Smooth muscle cell (in vitro differentiated cells): ENCODE measurements at regions not wholly inside any gene's neighbourhood (a gene's known extent, or its start where the extent isn't known, plus 50 kb on each side); places are given as distances from the start of the nearest gene placed in this dataset.
A peak's percentile ranks its signal among the peaks of the same experiment; 100 is the strongest.

ENCODE experiments used
- DNase-seq: peaks from one replicate; lab custom pipeline; 2025; ENCODE audit not compliant: unreplicated experiment; lab: John Stamatoyannopoulos, UW
- H2AFZ ChIP-seq: fragments of 200-600 bp; sonication (generic); 2 replicates; pipeline ENCODE4 v1.6.0; 2016; ENCODE audit warnings: antibody characterized with exemption, low read depth, mild to moderate bottlenecking
- H3F3A ChIP-seq: fragments of 200-600 bp; sonication (generic); 2 replicates; pipeline ENCODE4 v1.6.0; 2017; ENCODE audit warnings: antibody characterized with exemption, low read depth
- H3K27ac ChIP-seq: fragments of 200-600 bp; sonication (generic); 2 replicates; pipeline ENCODE4 v1.5.1; 2016; ENCODE audit warnings: low read depth, mild to moderate bottlenecking
- H3K27me3 ChIP-seq: fragments of 200-600 bp; sonication (generic); 2 replicates; pipeline ENCODE4 v1.6.1; 2016; ENCODE audit warnings: low read depth, mild to moderate bottlenecking
- H3K36me3 ChIP-seq: fragments of 200-600 bp; sonication (generic); 2 replicates; pipeline ENCODE4 v1.5.1; 2016; ENCODE audit warnings: low read depth
- H3K4me1 ChIP-seq: fragments of 200-600 bp; sonication (generic); 2 replicates; pipeline ENCODE4 v1.5.1; 2016; ENCODE audit warnings: low read depth
- H3K4me2 ChIP-seq: fragments of 200-600 bp; sonication (generic); 2 replicates; pipeline ENCODE4 v1.6.0; 2016; ENCODE audit warnings: mild to moderate bottlenecking
- H3K4me3 ChIP-seq: fragments of 200-600 bp; sonication (generic); 2 replicates; pipeline ENCODE4 v1.5.1; 2016; ENCODE audit warnings: mild to moderate bottlenecking
- H3K79me2 ChIP-seq: fragments of 200-600 bp; sonication (generic); 2 replicates; pipeline ENCODE4 v1.6.0; 2016; ENCODE audit warnings: low read depth, mild to moderate bottlenecking
- H3K9ac ChIP-seq: fragments of 200-600 bp; sonication (generic); 2 replicates; pipeline ENCODE4 v1.6.0; 2016; ENCODE audit warnings: low read depth
- H3K9me3 ChIP-seq: fragments of 200-600 bp; sonication (generic); replicated peaks from 2 replicates; pipeline ENCODE4 v1.5.1; 2016; ENCODE audit warnings: low read depth
- H4K20me1 ChIP-seq: fragments of 200-600 bp; sonication (generic); 2 replicates; pipeline ENCODE4 v1.6.0; 2016; ENCODE audit warnings: low read depth
- CTCF ChIP-seq: fragments of 200-600 bp; sonication (generic); IDR thresholded peaks from 2 replicates; pipeline ENCODE4 v1.5.1; 2017; ENCODE audit warnings: borderline replicate concordance, mild to moderate bottlenecking, antibody characterized with exemption; ENCODE audit not compliant: insufficient read depth, poor library complexity, severe bottlenecking
- WGBS: methylation state at CpG from one replicate; pipeline ENCODE4 v1.1.7; 2016; ENCODE audit warnings: low lambda C conversion rate; 5-methylcytosine and 5-hydroxymethylcytosine counted together

- H3K27me3 ChIP-seq: no peaks in the 10 kb centered on the region
- no peak for TF ChIP-seq CTCF
- no peaks in the 10 kb centered on the region for H3K36me3 ChIP-seq
- no peak overlapping the region for H2AFZ ChIP-seq
- peaks cover 20% of the 10 kb centered on the region for H3K4me1 ChIP-seq
- 96% methylated on average over 3 of the region's 3 CpGs for WGBS
- no peaks in the 10 kb centered on the region for H3K79me2 ChIP-seq
- no peak for DNase-seq
- H4K20me1 ChIP-seq: no peaks in the 10 kb centered on the region
- H3K9me3 ChIP-seq: no peaks in the 10 kb centered on the region
- peaks cover 3% of the 10 kb centered on the region for H3F3A ChIP-seq
- no peak overlapping the region for H3K4me2 ChIP-seq
- no peak overlapping the region for H3K27ac ChIP-seq
- H3K4me3 ChIP-seq: no peak overlapping the region
- no peak overlapping the region for H3K9ac ChIP-seq
Observed at GRCh38 chr6:133767357-133767970, 121.4 kb upstream of the TCF21 start.

- Histone ChIP-seq H3F3A (peaks cover 5% of the 10 kb centered on the region), H3K9ac (no peak overlapping the region), H2AFZ (no peak overlapping the region), H3K27ac (peak overlapping the region; percentile 31), H3K4me1 (peaks cover 20% of the 10 kb centered on the region), H3K36me3 (no peaks in the 10 kb centered on the region), H3K9me3 (no peaks in the 10 kb centered on the region), H3K4me3 (no peak overlapping the region), H4K20me1 (no peaks in the 10 kb centered on the region), H3K4me2 (peak overlapping the region; percentile 45), H3K27me3 (no peaks in the 10 kb centered on the region), H3K79me2 (no peaks in the 10 kb centered on the region)
- 11% methylated on average over 5 of the region's 5 CpGs for WGBS
- peak; percentile 2 for DNase-seq
- no peak for TF ChIP-seq CTCF
Observed at GRCh38 chr6:133768656-133769295, 120.1 kb upstream of the TCF21 start.

- no peak overlapping the region for H2AFZ ChIP-seq
- peak overlapping the region; percentile 45 for H3K4me2 ChIP-seq
- H3F3A ChIP-seq: peaks cover 10% of the 10 kb centered on the region
- 8% methylated on average over 1 of the region's 1 CpG for WGBS
- H3K27ac ChIP-seq: peak overlapping the region; percentile 31
- H3K9ac ChIP-seq: no peak overlapping the region
- H3K9me3 ChIP-seq: no peaks in the 10 kb centered on the region
- H3K4me3 ChIP-seq: no peak overlapping the region
- TF ChIP-seq CTCF: no peak
- H3K79me2 ChIP-seq: no peaks in the 10 kb centered on the region
- H3K27me3 ChIP-seq: no peaks in the 10 kb centered on the region
- H3K4me1 ChIP-seq: peaks cover 16% of the 10 kb centered on the region
- H4K20me1 ChIP-seq: no peaks in the 10 kb centered on the region
- DNase-seq: no peak
- H3K36me3 ChIP-seq: no peaks in the 10 kb centered on the region
Observed at GRCh38 chr6:133769463-133769862, 119.5 kb upstream of the TCF21 start.

GRCh38 chr6:133772567-133772966 is 116.3 kb upstream of the TCF21 start:
- H3K79me2 ChIP-seq: no peaks in the 10 kb centered on the region
- peaks cover 8% of the 10 kb centered on the region for H3K4me1 ChIP-seq
- TF ChIP-seq CTCF: no peak
- H3F3A ChIP-seq: peaks cover 10% of the 10 kb centered on the region
- H3K9me3 ChIP-seq: no peaks in the 10 kb centered on the region
- H3K27me3 ChIP-seq: no peaks in the 10 kb centered on the region
- no peak overlapping the region for H2AFZ ChIP-seq
- no peak overlapping the region for H3K9ac ChIP-seq
- no peaks in the 10 kb centered on the region for H3K36me3 ChIP-seq
- no peak overlapping the region for H3K4me2 ChIP-seq
- no peaks in the 10 kb centered on the region for H4K20me1 ChIP-seq
- no peak overlapping the region for H3K27ac ChIP-seq
- no peak overlapping the region for H3K4me3 ChIP-seq
- no peak for DNase-seq
